IPS-18c (cell line): ENCODE measurements at regions not wholly inside any gene's neighbourhood (a gene's known extent, or its start where the extent isn't known, plus 50 kb on each side); places are given as distances from the start of the nearest gene placed in this dataset.

Experiments
- H3K4me3 ChIP-seq: 2 replicates; pipeline ENCODE4 v1.7.0; 2013; ENCODE audit warnings: low read depth, mild to moderate bottlenecking, low read length, moderate library complexity; ENCODE audit not compliant: insufficient read depth
- H3K9me3 ChIP-seq: one replicate; pipeline ENCODE4 v1.6.1; 2013; ENCODE audit warnings: mild to moderate bottlenecking, low read length, moderate library complexity; ENCODE audit not compliant: control insufficient read depth, insufficient read depth

DNA sequence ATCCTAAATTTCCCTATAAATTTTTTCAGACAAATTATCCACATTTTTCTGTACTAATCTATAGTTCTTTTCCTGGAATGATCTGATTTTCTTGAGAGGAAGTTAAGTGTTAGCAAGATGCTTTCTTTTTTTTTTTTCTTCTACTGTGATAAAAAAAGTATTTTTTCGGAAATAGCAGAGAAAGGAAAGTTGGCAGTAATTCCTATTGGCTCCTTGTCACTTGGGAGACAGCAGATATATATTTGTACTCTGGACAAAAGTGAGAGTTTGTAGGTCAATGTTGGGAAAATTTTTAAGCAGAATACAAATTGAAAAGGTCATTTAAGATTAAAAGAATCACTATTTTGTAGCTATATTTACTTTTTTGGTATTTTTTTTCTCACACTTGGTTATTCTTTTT is 635.7 kb upstream of the NRXN1 start:
- Histone ChIP-seq H3K9me3 (no peaks in the 10 kb centered on the region), H3K4me3 (no peak overlapping the region)

DNA sequence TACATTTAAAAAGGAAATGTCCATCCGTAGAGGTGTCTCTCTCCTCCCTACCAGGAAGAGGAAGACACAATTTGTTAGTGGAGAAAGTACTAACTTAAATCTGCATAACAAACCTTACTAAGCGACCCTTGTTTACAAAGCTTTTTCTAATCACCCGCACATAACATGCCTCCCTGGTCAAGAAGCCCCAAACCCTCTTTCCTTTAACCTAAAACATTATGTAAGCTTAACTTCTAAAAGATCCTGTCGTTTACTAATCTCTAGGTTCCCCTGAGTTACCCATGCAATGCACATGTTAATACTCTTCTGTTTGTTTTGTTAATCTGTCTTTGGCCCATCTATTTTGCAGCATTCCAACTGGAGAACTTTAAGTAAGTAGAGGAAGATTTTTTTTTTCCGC is 630.3 kb upstream of the NRXN1 start:
- H3K9me3 ChIP-seq, result no peaks in the 10 kb centered on the region
- H3K4me3 ChIP-seq, result no peak overlapping the region

DNA sequence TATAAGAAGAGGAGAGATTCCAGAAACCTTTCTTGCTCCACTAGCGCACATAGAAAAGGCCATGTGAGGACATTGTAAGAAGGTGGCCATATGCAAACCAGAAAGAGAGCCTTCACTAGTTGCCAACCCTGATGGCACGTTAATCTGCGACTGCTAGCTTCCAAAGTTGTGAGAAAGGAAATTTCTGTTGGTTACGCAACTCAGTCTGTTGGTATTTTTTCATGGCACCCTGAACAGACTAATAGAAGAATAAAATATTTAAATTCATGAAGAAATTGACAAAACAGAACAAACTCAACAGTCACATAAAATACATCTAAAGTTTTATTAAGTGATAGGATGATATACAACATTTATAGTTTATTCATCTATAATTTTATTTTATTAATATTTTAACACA is 625.9 kb upstream of the NRXN1 start:
- no peak overlapping the region for H3K4me3 ChIP-seq
- no peaks in the 10 kb centered on the region for H3K9me3 ChIP-seq

DNA sequence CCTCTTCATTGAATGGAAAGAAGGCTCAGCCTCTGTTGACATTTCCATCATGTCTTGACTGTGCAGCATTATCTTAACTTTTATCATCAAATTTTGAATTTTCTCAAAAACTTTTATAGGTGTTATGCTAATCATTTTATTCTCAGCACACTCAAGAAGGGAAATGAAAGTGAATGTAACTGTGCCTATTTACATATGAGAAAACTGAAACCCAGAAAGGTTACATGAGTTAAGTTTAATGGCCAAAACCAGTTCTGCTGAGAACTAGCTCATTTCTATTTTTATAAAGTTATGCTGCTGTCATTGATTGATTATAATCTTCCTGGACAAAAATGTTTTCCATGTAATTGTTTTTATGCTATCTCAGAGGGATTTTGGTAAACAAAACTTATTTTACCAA is 618.8 kb upstream of the NRXN1 start:
- Histone ChIP-seq H3K9me3 (no peaks in the 10 kb centered on the region), H3K4me3 (no peak overlapping the region)

DNA sequence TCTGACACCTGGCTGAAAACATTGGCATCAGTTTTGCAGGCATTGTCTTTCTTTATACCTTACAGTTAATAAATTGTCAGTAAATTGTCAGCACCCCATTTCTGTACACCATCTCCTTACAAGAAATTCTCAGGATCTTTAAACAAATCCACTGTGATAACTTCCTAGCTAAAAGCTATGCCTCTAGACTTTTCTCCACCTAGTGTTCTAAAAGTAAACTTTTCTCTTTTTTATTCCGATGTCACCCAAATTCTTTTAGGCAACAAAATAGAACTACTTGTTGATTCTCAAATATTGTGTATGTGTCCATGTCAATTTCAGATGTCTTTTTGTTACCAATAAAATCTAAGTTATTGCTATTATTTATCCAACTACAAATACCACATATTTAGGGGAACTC is 617.4 kb upstream of the NRXN1 start:
- Histone ChIP-seq H3K4me3 (no peak overlapping the region), H3K9me3 (no peaks in the 10 kb centered on the region)

DNA sequence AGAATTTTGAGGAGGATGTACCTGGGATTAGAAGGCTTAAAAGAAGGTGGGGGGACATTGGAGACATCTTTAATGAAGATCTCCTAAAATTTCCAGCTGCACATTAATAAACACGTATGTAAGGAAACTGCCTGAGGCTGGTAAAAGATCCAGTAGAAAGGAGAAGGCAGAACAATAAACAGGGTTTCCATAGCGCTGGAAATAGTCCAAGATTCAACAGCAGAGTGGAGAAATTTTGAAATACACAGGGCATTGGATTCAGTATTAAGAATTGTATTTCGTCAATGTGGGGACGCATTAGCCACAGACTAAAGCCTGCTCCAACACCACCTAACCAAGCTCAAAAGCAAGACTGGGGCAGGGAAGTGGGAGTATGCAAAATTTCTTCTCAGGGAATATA is 606.9 kb upstream of the NRXN1 start:
- Histone ChIP-seq H3K4me3 (no peak overlapping the region), H3K9me3 (no peaks in the 10 kb centered on the region)

DNA sequence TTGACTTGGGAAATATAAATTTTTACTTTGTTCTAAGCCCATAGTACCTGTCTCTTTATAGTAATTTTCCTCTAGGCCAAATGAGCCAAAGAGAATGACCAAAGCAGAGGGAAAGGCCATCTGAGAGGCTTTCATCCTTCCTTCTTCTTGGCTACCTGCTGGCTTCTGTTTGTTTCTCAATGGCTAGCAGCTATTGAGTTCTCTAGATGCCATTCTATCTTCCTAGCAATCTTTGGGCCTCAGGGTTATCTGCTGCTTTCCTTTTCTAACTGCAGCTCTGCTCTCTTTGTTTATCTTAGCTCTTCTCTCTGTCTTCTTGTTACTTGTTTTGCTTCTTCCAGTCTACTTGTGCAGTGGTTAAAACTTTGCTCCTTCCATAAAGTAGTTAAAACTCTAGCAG is 601.1 kb upstream of the NRXN1 start:
- H3K4me3 ChIP-seq, result no peak overlapping the region
- H3K9me3 ChIP-seq, result no peaks in the 10 kb centered on the region

DNA sequence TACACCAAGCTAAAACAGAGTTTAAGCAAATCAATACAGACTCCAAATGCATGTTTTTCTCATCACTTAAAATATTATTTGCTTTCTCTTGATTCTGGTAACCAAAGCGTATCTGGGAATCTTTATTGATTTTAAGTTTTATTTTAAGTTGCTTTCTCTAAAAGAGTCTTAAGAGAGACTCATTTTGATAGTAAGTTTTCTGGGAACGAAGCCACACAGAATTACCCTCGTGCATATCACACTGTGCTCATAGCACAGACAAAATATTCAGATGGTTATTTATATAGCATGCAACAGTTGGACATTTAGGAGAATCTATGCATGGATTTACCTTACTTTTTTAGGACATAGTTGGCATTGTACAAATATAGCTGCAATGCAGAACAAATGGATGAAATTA is 597.5 kb upstream of the NRXN1 start:
- H3K9me3 ChIP-seq, result no peaks in the 10 kb centered on the region
- no peak overlapping the region for H3K4me3 ChIP-seq

DNA sequence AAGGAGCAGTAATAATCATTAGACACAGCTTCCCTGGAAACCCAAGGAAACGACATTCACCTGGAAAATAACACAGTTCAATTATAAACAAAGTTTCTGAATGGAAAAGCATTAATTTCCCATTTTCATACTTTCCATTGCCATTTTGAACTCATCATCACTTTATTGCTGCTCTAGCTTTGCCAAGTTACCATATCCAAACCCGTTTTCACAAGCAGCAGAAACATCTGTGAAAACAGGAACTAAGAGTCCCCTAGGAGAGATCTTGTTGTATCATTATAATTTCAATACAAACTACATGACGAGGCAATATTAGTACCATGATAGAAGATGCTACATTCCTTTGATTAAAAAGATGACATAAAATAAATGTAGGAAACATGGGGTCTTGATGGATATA is 597.0 kb upstream of the NRXN1 start:
- no peaks in the 10 kb centered on the region for H3K9me3 ChIP-seq
- no peak overlapping the region for H3K4me3 ChIP-seq

DNA sequence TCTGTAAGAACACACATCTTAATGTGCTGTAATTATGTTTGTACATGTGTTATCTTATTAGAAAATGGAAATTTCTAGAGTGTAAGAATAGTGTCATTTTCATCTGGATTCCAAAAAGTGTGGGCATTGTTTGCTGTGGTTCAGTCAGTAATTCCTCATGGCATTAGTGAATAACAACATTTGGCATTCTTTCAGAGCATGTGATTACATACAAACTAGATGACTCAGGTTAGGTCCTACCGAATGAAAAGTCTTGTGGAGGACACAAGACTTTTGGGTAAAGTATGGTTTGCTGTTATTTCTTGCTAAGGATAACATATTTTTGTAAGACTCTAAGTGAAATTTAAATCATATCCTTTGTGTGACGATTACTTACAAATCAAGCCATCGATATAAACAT is 593.1 kb upstream of the NRXN1 start:
- H3K4me3 ChIP-seq, result no peak overlapping the region

DNA sequence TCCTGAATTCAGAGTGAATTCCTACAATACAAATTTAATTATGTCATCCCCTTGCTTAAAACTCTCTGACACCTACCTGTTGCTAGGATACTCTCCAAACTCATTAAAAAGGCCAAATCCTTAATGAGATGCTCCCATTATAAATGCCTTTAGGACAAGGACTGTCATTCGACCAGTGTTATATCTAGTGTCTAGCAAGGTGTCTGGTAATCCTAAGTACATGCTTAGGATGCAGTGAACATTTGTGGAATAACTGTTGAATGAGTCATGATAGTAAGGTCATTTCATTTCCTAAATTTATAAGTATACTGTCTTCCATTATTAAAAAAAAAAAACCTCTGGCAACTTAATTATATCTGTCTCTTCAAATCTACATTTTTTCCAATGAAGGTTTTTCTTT is 588.9 kb upstream of the NRXN1 start:
- Histone ChIP-seq H3K9me3 (no peaks in the 10 kb centered on the region), H3K4me3 (no peak overlapping the region)

More for the DNA sequence above, 593.1 kb upstream of the NRXN1 start:
- H3K9me3 ChIP-seq, result no peaks in the 10 kb centered on the region

DNA sequence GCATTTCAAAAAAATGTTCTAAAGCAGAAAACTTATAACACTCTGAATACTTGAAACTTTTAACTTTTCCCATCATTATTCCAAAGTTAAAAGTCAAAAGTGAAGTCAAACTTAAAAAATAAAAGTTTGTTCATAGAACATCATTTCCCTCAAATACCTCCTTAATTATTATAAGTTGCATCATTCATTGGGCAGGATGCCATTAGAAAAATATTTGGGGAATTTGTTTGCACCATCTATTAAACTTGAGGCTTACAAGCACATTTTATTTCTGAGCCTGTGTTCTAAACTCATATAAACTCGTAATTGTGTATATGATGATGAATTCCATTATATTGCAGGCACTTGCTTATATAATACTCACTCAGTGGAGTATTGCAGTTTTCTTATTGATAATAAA is 588.0 kb upstream of the NRXN1 start:
- Histone ChIP-seq H3K4me3 (no peak overlapping the region), H3K9me3 (peaks cover 3% of the 10 kb centered on the region)

DNA sequence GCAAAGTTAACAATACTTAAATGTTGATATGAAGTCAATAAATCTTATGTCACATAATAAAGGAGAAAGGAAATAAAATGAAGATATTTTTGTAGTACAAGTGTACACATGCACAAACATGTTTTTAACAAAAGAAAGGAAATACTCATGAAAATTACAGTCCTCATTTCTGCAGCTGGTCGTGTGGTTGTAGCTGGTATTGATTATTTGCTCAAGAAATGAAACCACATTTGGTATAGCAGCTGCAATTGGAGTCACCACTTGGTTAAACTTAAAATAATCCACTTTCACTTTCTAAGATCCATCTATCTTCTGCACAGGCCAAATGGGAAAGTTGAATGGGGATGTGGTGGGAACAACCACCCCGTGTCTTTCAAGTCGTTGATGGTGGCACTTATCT is 580.5 kb upstream of the NRXN1 start:
- H3K4me3 ChIP-seq, result no peak overlapping the region
- H3K9me3 ChIP-seq, result peaks cover 19% of the 10 kb centered on the region

DNA sequence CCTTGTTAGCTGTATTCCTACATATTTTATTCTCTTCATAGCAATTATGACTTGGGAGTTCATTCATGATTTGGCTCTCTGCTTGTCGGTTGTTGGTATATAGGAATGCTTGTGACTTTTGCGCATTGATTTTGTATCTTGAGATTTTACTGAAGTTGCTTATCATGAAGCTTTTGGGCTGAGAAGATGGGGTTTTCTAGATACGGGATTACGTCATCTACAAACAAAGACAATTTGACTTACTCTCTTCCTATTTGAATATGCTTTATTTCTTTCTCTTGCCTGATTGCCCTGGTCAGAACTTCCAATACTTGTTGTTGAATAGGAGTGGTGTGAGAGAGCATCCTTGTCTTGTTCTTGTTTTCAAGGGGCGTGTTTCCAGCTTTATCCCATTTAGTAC is 569.8 kb upstream of the NRXN1 start:
- Histone ChIP-seq H3K4me3 (no peak overlapping the region), H3K9me3 (no peaks in the 10 kb centered on the region)

DNA sequence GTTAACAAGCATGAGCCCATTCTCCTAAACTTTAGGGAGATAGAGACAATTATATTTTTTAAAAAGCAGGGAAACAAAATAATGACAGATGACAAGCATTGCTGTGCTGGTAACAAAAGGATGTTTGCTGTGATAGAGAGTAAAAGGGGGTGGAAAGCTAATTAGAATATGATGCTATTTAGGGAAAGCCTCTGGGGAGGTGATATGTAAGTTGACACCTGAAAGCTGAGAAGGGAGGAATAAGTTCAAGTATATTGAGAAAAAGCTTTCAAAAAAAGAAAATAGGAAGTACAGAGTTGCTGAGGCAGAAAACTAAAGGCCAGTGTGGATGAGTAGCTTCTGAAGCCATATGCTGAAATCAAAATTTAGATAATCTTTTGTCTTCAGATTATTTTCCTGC is 565.2 kb upstream of the NRXN1 start:
- no peaks in the 10 kb centered on the region for H3K9me3 ChIP-seq
- no peak overlapping the region for H3K4me3 ChIP-seq

DNA sequence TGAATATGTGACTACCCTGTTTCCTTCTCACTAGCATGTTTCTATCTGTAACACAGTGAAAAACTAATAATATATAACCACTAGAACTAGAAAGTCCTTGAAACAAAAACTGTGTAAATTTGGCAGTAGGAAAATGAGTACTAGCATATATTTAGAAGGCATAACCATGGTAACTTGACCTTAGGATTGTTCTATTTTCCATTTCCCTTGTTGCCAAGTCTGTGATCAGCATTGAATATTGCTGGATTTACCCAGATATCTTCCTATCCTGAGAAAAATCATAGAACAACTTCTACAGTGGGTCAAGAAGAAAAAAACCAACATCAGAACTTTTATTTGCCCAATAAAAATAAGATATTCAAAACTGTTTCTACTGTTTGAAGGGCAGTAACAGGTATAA is 563.9 kb upstream of the NRXN1 start:
- H3K4me3 ChIP-seq, result no peak overlapping the region
- H3K9me3 ChIP-seq, result no peaks in the 10 kb centered on the region

DNA sequence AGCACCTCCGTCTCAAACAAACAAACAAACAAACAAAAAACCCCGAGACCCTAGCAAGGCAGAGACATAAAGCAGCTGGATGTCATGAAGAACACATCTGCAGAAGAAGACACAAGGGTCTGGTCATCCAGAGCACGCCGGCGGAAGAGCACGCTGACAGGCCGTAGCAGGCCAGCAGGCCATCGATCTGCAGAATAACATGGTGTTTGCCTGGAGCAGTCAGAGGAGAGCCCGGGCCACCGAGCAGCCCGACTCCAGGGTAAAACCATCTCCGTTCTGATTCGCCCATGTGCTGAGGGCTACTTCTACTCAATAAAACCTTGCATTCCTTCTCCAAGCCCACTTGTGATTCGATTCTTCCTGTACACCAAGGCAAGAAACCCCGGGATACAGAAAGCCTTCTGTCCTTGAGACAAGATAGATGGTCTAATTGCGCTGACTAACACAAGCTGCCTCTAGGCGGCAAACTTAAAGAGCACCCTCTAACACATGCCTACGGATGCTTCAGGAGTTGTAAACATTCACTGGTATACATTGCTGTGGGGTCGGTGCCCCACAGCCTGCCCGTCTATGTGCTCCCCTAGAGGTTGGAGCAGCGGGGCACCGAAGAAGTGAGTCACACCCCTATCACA is 549.8 kb upstream of the NRXN1 start:
- Histone ChIP-seq H3K9me3 (no peaks in the 10 kb centered on the region), H3K4me3 (no peak overlapping the region)

DNA sequence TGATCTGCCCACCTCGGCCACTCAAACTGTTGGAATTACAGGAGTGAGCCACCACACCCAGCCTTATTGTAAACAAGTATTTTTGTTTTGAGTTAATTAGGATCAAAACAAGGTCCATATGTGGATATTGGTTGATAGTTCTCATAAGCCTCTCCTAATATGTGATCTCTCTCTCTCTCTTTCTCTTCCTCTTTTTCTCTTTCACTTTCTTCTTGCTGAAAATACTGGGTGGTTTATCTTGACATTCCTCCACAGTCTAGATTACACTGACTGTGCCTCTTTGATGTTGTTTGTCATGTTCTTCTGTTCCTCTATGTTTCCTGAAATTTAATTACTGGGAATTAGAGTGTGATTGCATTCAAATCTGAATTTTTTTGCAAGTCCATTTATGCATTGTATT is 547.5 kb upstream of the NRXN1 start:
- H3K9me3 ChIP-seq, result no peaks in the 10 kb centered on the region
- H3K4me3 ChIP-seq, result no peak overlapping the region

DNA sequence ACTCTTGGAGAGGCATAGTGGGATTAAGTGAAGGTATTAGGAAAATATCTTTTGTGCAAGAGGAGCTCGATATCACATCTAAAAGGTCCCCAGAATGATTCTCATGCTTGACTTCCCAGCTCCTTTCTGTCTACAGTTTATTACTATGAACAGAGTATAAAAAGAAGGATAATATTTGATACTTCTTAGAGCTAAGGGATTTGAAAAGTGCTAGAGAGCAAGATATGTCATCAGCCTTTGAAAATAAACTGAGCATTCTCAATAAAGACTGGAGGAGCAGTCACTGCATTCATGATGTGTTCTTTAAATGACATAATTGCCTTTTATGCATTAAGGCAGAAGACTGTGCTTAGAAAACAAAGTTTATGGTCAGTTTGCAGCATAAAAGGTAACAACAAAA is 543.2 kb upstream of the NRXN1 start:
- Histone ChIP-seq H3K9me3 (no peaks in the 10 kb centered on the region), H3K4me3 (no peak overlapping the region)
